Activated B cell treated with CpG ODN at 0.5 μM for 24 hours (primary cell): ENCODE measurements at regions not wholly inside any gene's neighbourhood (a gene's known extent, or its start where the extent isn't known, plus 50 kb on each side); places are given as distances from the start of the nearest gene placed in this dataset.
"Not testable (repeated sequence)": the region's sequence is repeated elsewhere in the genome, so short reads cannot be mapped to it uniquely, and the experiment has no call there.

ENCODE experiments used
- ATAC-seq: fragments of 200-7000 bp; cut with Tn5 transposase; one replicate; pipeline ENCODE4 v1.10.0; 2021; ENCODE audit warnings: low read depth, mild to moderate bottlenecking, moderate library complexity
- CTCF ChIA-PET: fragments of 350-600 bp; sonication (Branson Sonifier 250); formaldehyde crosslinking; loops from one replicate; lab custom pipeline; 2021; ENCODE audit warnings: antibody characterized with exemption; lab: Charles Lee
- POLR2A ChIA-PET: fragments of 350-600 bp; sonication (Branson Sonifier 250); formaldehyde crosslinking; loops from one replicate; lab custom pipeline; 2021; ENCODE audit warnings: antibody characterized with exemption; lab: Charles Lee
- DNase-seq: peaks from one replicate; pipeline ENCODE4 v3.0.0; 2022
- H3K27ac Mint-ChIP-seq: one replicate; pipeline ENCODE4 v1.8.0; 2020; ENCODE audit warnings: mixed read lengths
- H3K27me3 Mint-ChIP-seq: one replicate; pipeline ENCODE4 v1.8.0; 2021; ENCODE audit warnings: mixed read lengths
- H3K36me3 Mint-ChIP-seq: one replicate; pipeline ENCODE4 v1.8.0; 2021; ENCODE audit warnings: low read depth, mixed read lengths
- H3K4me1 Mint-ChIP-seq: one replicate; pipeline ENCODE4 v1.8.0; 2021; ENCODE audit warnings: mixed read lengths
- H3K4me3 Mint-ChIP-seq: one replicate; pipeline ENCODE4 v1.8.0; 2020; ENCODE audit warnings: mild to moderate bottlenecking, mixed read lengths
- H3K9me3 Mint-ChIP-seq: one replicate; pipeline ENCODE4 v1.8.0; 2020; ENCODE audit warnings: mixed read lengths
- CTCF ChIP-seq: fragments of 200-600 bp; IDR thresholded peaks from one replicate; pipeline ENCODE4 v1.8.0; 2022; ENCODE audit warnings: antibody characterized with exemption, mild to moderate bottlenecking
- intact Hi-C: fragments of 100-400 bp; cut with micrococcal nuclease; formaldehyde crosslinking; loops from one replicate; pipeline ENCODE4 v1.15.1; 2024

GRCh38 chr3:5699811-5700210 lies 512.3 kb downstream of the EDEM1 start:
- TF ChIP-seq CTCF, result no peak
- CTCF ChIA-PET, result no interaction called here

GRCh38 chr3:5701005-5701404 lies 513.5 kb downstream of the EDEM1 start:
- H3K27ac Mint-ChIP-seq, H3K36me3 Mint-ChIP-seq, DNase-seq, H3K9me3 Mint-ChIP-seq, ATAC-seq, H3K4me1 Mint-ChIP-seq, CTCF ChIA-PET, POLR2A ChIA-PET, H3K4me3 Mint-ChIP-seq, intact Hi-C loops, H3K27me3 Mint-ChIP-seq: not testable (repeated sequence)

More at GRCh38 chr3:5699811-5700210, 512.3 kb downstream of the EDEM1 start:
- H3K4me1 Mint-ChIP-seq, result no peaks in the 10 kb centered on the region
- no peak overlapping the region for H3K4me3 Mint-ChIP-seq
- ATAC-seq (no peak), DNase-seq (no peak)
- intact Hi-C loops, result no loop called here
- POLR2A ChIA-PET, result no interaction called here
- no peak overlapping the region for H3K27ac Mint-ChIP-seq
- H3K9me3 Mint-ChIP-seq, result no peaks in the 10 kb centered on the region
- H3K27me3 Mint-ChIP-seq, result no peaks in the 10 kb centered on the region
- no peaks in the 10 kb centered on the region for H3K36me3 Mint-ChIP-seq

- intact Hi-C loops, result no loop called here
- no peaks in the 10 kb centered on the region for H3K9me3 Mint-ChIP-seq
- CTCF ChIA-PET, result no interaction called here
- ATAC-seq (no peak), DNase-seq (no peak)
- POLR2A ChIA-PET, result no interaction called here
- H3K36me3 Mint-ChIP-seq, result no peaks in the 10 kb centered on the region
- no peak for TF ChIP-seq CTCF
- no peaks in the 10 kb centered on the region for H3K27me3 Mint-ChIP-seq
- no peak overlapping the region for H3K27ac Mint-ChIP-seq
- no peaks in the 10 kb centered on the region for H3K4me1 Mint-ChIP-seq
- no peak overlapping the region for H3K4me3 Mint-ChIP-seq
Observed at GRCh38 chr3:5707794-5708193, 520.3 kb downstream of the EDEM1 start.

- intact Hi-C loops, result no loop called here
- CTCF ChIA-PET, result no interaction called here
- H3K4me1 Mint-ChIP-seq, result no peaks in the 10 kb centered on the region
- H3K9me3 Mint-ChIP-seq, result peaks cover 3% of the 10 kb centered on the region
- H3K4me3 Mint-ChIP-seq, result no peak overlapping the region
- H3K27me3 Mint-ChIP-seq, result no peaks in the 10 kb centered on the region
- POLR2A ChIA-PET, result no interaction called here
- DNase-seq, result no peak
- H3K27ac Mint-ChIP-seq, result no peak overlapping the region
- no peaks in the 10 kb centered on the region for H3K36me3 Mint-ChIP-seq
- no peak for TF ChIP-seq CTCF
- no peak for ATAC-seq
Observed at GRCh38 chr3:5709714-5710113, 522.2 kb downstream of the EDEM1 start.

GRCh38 chr3:5710718-5711117 lies 523.2 kb downstream of the EDEM1 start:
- H3K27me3 Mint-ChIP-seq, result no peaks in the 10 kb centered on the region
- H3K36me3 Mint-ChIP-seq, result no peaks in the 10 kb centered on the region
- CTCF ChIA-PET, result no interaction called here
- intact Hi-C loops, result no loop called here
- DNase-seq (no peak), ATAC-seq (no peak)
- POLR2A ChIA-PET, result no interaction called here
- no peaks in the 10 kb centered on the region for H3K4me1 Mint-ChIP-seq
- H3K9me3 Mint-ChIP-seq, result peaks cover 3% of the 10 kb centered on the region
- H3K4me3 Mint-ChIP-seq, result no peak overlapping the region
- H3K27ac Mint-ChIP-seq, result no peak overlapping the region
- no peak for TF ChIP-seq CTCF

GRCh38 chr3:5717254-5717653 lies 529.7 kb downstream of the EDEM1 start:
- H3K27me3 Mint-ChIP-seq, result peaks cover 2% of the 10 kb centered on the region
- ATAC-seq, result no peak
- no peak for TF ChIP-seq CTCF
- no peak overlapping the region for H3K4me3 Mint-ChIP-seq
- H3K36me3 Mint-ChIP-seq, result no peaks in the 10 kb centered on the region
- no peak overlapping the region for H3K27ac Mint-ChIP-seq
- intact Hi-C loops, result no loop called here
- DNase-seq, result no peak
- peaks cover 8% of the 10 kb centered on the region for H3K9me3 Mint-ChIP-seq
- ChIA-PET CTCF (no interaction called here), POLR2A (no interaction called here)
- H3K4me1 Mint-ChIP-seq, result no peaks in the 10 kb centered on the region

GRCh38 chr3:5719668-5720067 lies 532.2 kb downstream of the EDEM1 start:
- POLR2A ChIA-PET, H3K4me3 Mint-ChIP-seq, CTCF ChIA-PET, ATAC-seq, H3K27me3 Mint-ChIP-seq, DNase-seq, H3K27ac Mint-ChIP-seq, H3K9me3 Mint-ChIP-seq, H3K4me1 Mint-ChIP-seq, H3K36me3 Mint-ChIP-seq: not testable (repeated sequence)
- intact Hi-C loops, result loop anchor here (10.0 kb wide), 1 partner anchor 295 kb away; no protein-coding TSS in a partner anchor
